ENCODE measurements at regions not wholly inside any gene's neighbourhood (a gene's known extent, or its start where the extent isn't known, plus 50 kb on each side); places are given as distances from the start of the nearest gene placed in this dataset.

- DNase-seq (ENCODE audit: low read depth in 4 of 4, low spot score in 3 of 4), result no peak
These were observed 1323.7 kb upstream of the PIK3C3 start for GRCh38 chr18:40631319-40631718.

GRCh38 chr18:40630496-40630895, 1324.5 kb upstream of the PIK3C3 start:
- no peak for DNase-seq (ENCODE audit: low read depth in 4 of 4, low spot score in 3 of 4)

- no peak for DNase-seq (ENCODE audit: low read depth in 4 of 4, low spot score in 3 of 4)
These were observed 1330.1 kb upstream of the PIK3C3 start for GRCh38 chr18:40624959-40625358.

- DNase-seq (ENCODE audit: low read depth in 4 of 4, low spot score in 3 of 4), result no peak
These were observed 1341.3 kb upstream of the PIK3C3 start for GRCh38 chr18:40613721-40614120.

- DNase-seq (ENCODE audit: low read depth in 4 of 4, low spot score in 3 of 4), result no peak
These were observed 1342.7 kb upstream of the PIK3C3 start for GRCh38 chr18:40612356-40612755.

- no peak for DNase-seq (ENCODE audit: low read depth in 4 of 4, low spot score in 3 of 4)
These were observed 1346.8 kb upstream of the PIK3C3 start for GRCh38 chr18:40608226-40608625.

- no peak for DNase-seq (ENCODE audit: low read depth in 4 of 4, low spot score in 3 of 4)
These were observed 1347.4 kb upstream of the PIK3C3 start for GRCh38 chr18:40607542-40608148.

GRCh38 chr18:40606996-40607395, 1348.0 kb upstream of the PIK3C3 start:
- no peak for DNase-seq (ENCODE audit: low read depth in 4 of 4, low spot score in 3 of 4)

GRCh38 chr18:40583671-40584070, 1371.4 kb upstream of the PIK3C3 start:
- no peak for DNase-seq (ENCODE audit: low read depth in 4 of 4, low spot score in 3 of 4)

GRCh38 chr18:40582105-40582504, 1372.9 kb upstream of the PIK3C3 start:
- DNase-seq (ENCODE audit: low read depth in 4 of 4, low spot score in 3 of 4), result no peak

- no peak for DNase-seq (ENCODE audit: low read depth in 4 of 4, low spot score in 3 of 4)
These were observed 1377.1 kb upstream of the PIK3C3 start for GRCh38 chr18:40577981-40578365.

- DNase-seq (ENCODE audit: low read depth in 4 of 4, low spot score in 3 of 4), result no peak
These were observed 1377.6 kb upstream of the PIK3C3 start for GRCh38 chr18:40577239-40577980.

GRCh38 chr18:40576507-40577115, 1378.4 kb upstream of the PIK3C3 start:
- no peak for DNase-seq (ENCODE audit: low read depth in 4 of 4, low spot score in 3 of 4)

GRCh38 chr18:40570615-40571014, 1384.4 kb upstream of the PIK3C3 start:
- DNase-seq (ENCODE audit: low read depth in 4 of 4, low spot score in 3 of 4), result no peak

- no peak for DNase-seq (ENCODE audit: low read depth in 4 of 4, low spot score in 3 of 4)
These were observed 1385.4 kb upstream of the PIK3C3 start for GRCh38 chr18:40569605-40570004.

GRCh38 chr18:40566510-40566844, 1388.6 kb upstream of the PIK3C3 start:
- no peak for DNase-seq (ENCODE audit: low read depth in 4 of 4, low spot score in 3 of 4)

GRCh38 chr18:40565805-40566509, 1389.1 kb upstream of the PIK3C3 start:
- DNase-seq (ENCODE audit: low read depth in 4 of 4, low spot score in 3 of 4), result no peak

- DNase-seq (ENCODE audit: low read depth in 4 of 4, low spot score in 3 of 4), result no peak
These were observed 1395.5 kb upstream of the PIK3C3 start for GRCh38 chr18:40559556-40559955.

- no peak for DNase-seq (ENCODE audit: low read depth in 4 of 4, low spot score in 3 of 4)
These were observed 1396.2 kb upstream of the PIK3C3 start for GRCh38 chr18:40558706-40559392.

- no peak for DNase-seq (ENCODE audit: low read depth in 4 of 4, low spot score in 3 of 4)
These were observed 1399.1 kb upstream of the PIK3C3 start for GRCh38 chr18:40555914-40556313.

- DNase-seq (ENCODE audit: low read depth in 4 of 4, low spot score in 3 of 4), result no peak
These were observed 1402.0 kb upstream of the PIK3C3 start for GRCh38 chr18:40553029-40553428.

Data from right renal pelvis (tissue), 4 donors.